Activated T-cell treated with anti-CD3 and anti-CD28 coated beads for 4 hours (primary cell): ENCODE measurements at regions not wholly inside any gene's neighbourhood (a gene's known extent, or its start where the extent isn't known, plus 50 kb on each side); places are given as distances from the start of the nearest gene placed in this dataset.
"Not testable (repeated sequence)": the region's sequence is repeated elsewhere in the genome, so short reads cannot be mapped to it uniquely, and the experiment has no call there.

Experiments used
- DNase-seq: peaks from one replicate; pipeline ENCODE4 v3.0.0-alpha.2; 2020

- no peak for DNase-seq
These were observed 133.5 kb downstream of the TFCP2L1 start for GRCh38 chr2:121151311-121152109.

GRCh38 chr2:121152861-121153260, 132.1 kb downstream of the TFCP2L1 start:
- DNase-seq, result no peak

- no peak for DNase-seq
These were observed 131.5 kb downstream of the TFCP2L1 start for GRCh38 chr2:121153516-121153915.

GRCh38 chr2:121155502-121156056, 129.4 kb downstream of the TFCP2L1 start:
- DNase-seq, result no peak

- DNase-seq, result not testable (repeated sequence)
These were observed 127.5 kb downstream of the TFCP2L1 start for GRCh38 chr2:121157481-121157880.

- DNase-seq, result no peak
These were observed 125.5 kb downstream of the TFCP2L1 start for GRCh38 chr2:121159291-121160071.

- no peak for DNase-seq
These were observed 124.6 kb downstream of the TFCP2L1 start for GRCh38 chr2:121160366-121160765.

GRCh38 chr2:121161272-121161671, 123.7 kb downstream of the TFCP2L1 start:
- no peak for DNase-seq

GRCh38 chr2:121162893-121163292, 122.1 kb downstream of the TFCP2L1 start:
- no peak for DNase-seq

- no peak for DNase-seq
These were observed 121.0 kb downstream of the TFCP2L1 start for GRCh38 chr2:121164042-121164441.

- DNase-seq, result no peak
These were observed 119.9 kb downstream of the TFCP2L1 start for GRCh38 chr2:121165038-121165542.
